ENCODE measurements at regions not wholly inside any gene's neighbourhood (a gene's known extent, or its start where the extent isn't known, plus 50 kb on each side); places are given as distances from the start of the nearest gene placed in this dataset.

DNA sequence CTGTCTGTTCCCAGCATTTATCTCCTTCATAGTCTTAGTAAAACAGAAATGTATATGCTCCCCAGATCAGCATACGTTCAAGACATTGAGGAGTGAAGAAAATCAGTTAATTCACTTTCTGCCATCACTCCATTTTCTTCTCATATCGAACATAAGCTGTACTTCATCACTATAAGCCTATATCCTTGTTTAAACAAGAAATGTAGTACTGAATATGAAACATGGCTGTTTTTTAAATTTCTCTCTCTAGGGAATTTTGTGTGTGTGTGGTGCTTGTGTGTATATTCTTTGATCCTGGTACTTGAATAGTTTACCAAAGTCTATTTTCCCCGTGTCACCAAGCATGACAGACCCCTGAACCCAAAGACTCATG is 107.1 kb downstream of the HFE start:
- CTCF ChIA-PET (ENCODE audit: unreplicated experiment): no interaction called here
- peaks cover 34% of the 10 kb centered on the region for H3K4me1 ChIP-seq (ENCODE audit: insufficient read depth, low read length, poor library complexity, severe bottlenecking)
- H2AFZ ChIP-seq (ENCODE audit: low read length): no peak overlapping the region
- no peaks in the 10 kb centered on the region; the same call in 1 of the 2 replicates for H4K20me1 ChIP-seq (ENCODE audit: insufficient read depth, low read length)
- H3K4me2 ChIP-seq (ENCODE audit: low read length): peak overlapping the region; percentile 92
- POLR2A ChIA-PET: interaction anchor here (1.0 to 22.5 kb wide), 17 partner anchors 11 to 1694 kb away, joined by 3 to 505 read pairs (median 14); partner anchors contain the start of gene HMGN4
- H3K27ac ChIP-seq (ENCODE audit: low read depth, low read length, poor library complexity, severe bottlenecking): peak overlapping the region; percentile 93
- DNase-seq (ENCODE audit: low spot score): peak; percentile 35
- TF ChIP-seq, protein P1, sequence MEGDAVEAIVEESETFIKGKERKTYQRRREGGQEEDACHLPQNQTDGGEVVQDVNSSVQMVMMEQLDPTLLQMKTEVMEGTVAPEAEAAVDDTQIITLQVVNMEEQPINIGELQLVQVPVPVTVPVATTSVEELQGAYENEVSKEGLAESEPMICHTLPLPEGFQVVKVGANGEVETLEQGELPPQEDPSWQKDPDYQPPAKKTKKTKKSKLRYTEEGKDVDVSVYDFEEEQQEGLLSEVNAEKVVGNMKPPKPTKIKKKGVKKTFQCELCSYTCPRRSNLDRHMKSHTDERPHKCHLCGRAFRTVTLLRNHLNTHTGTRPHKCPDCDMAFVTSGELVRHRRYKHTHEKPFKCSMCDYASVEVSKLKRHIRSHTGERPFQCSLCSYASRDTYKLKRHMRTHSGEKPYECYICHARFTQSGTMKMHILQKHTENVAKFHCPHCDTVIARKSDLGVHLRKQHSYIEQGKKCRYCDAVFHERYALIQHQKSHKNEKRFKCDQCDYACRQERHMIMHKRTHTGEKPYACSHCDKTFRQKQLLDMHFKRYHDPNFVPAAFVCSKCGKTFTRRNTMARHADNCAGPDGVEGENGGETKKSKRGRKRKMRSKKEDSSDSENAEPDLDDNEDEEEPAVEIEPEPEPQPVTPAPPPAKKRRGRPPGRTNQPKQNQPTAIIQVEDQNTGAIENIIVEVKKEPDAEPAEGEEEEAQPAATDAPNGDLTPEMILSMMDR (conservative IDR thresholded peaks at IDR 0.05; ENCODE audit: low read length): no peak
- TF ChIP-seq EZH2phosphoT487 (IDR thresholded peaks at IDR 0.05; ENCODE audit: borderline replicate concordance, low read depth, low read length): no peak
- no peaks in the 10 kb centered on the region for H3K9me2 ChIP-seq (ENCODE audit: insufficient read depth, low read length)
- peak overlapping the region; percentile 91 for H3K4me3 ChIP-seq (ENCODE audit: low read depth, low read length, poor library complexity, severe bottlenecking)
- BruUV-seq (replicated peaks): no TSS peak
- H3K9me3 ChIP-seq (ENCODE audit: low read length): no peaks in the 10 kb centered on the region
- peaks cover 8% of the 10 kb centered on the region for H3K36me3 ChIP-seq (ENCODE audit: insufficient read depth, low read length)
- H3K79me2 ChIP-seq (ENCODE audit: insufficient read depth, low read depth, low read length): peaks cover 16% of the 10 kb centered on the region; the same call in 1 of the 2 replicates
- intact Hi-C loops (cut with micrococcal nuclease; ENCODE audit: unreplicated experiment): no loop called here

DNA sequence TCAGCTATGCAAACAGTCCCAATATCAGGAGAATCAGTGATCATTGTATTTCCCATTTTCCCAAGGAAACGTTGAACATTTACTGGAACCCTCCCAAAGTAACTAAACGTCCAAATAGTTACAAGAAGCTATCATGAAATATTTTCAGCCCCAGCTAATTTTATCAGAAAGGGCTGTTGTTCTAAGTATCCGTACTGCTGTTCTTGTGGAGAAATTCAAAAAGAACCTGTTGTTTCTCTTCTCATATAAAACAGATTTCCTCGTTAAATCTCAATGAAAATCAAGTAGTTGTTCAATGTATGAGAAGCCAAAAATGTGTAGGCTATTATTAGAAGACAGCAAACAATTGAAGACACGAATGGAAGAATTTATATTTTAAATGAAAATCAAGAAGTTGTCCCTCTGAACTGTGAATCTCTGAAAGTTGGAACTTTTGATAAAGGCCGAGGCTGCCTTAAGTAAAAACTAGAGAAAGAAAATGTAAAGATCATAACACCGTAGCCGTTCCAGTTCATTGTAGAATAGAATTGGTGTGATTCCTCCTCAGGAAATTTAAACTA is 107.7 kb downstream of the HFE start:
- no peak for DNase-seq (ENCODE audit: low spot score)
- H3K4me2 ChIP-seq (ENCODE audit: low read length): peak overlapping the region; percentile 92
- no peaks in the 10 kb centered on the region; the same call in 1 of the 2 replicates for H4K20me1 ChIP-seq (ENCODE audit: insufficient read depth, low read length)
- peaks cover 28% of the 10 kb centered on the region for H3K4me1 ChIP-seq (ENCODE audit: insufficient read depth, low read length, poor library complexity, severe bottlenecking)
- no TSS peak for BruUV-seq (replicated peaks)
- ChIA-PET POLR2A (interaction anchor here (0.6 to 22.5 kb wide), 19 partner anchors 11 to 1694 kb away, joined by 3 to 505 read pairs (median 14); partner anchors contain the start of gene HMGN4), CTCF (ENCODE audit: unreplicated experiment) (no interaction called here)
- H3K9me3 ChIP-seq (ENCODE audit: low read length): no peaks in the 10 kb centered on the region
- peak overlapping the region; percentile 91 for H3K4me3 ChIP-seq (ENCODE audit: low read depth, low read length, poor library complexity, severe bottlenecking)
- H3K9me2 ChIP-seq (ENCODE audit: insufficient read depth, low read length): no peaks in the 10 kb centered on the region
- peaks cover 8% of the 10 kb centered on the region for H3K36me3 ChIP-seq (ENCODE audit: insufficient read depth, low read length)
- H3K79me2 ChIP-seq (ENCODE audit: insufficient read depth, low read depth, low read length): peaks cover 16% of the 10 kb centered on the region; the same call in 1 of the 2 replicates
- H2AFZ ChIP-seq (ENCODE audit: low read length): no peak overlapping the region
- H3K27ac ChIP-seq (ENCODE audit: low read depth, low read length, poor library complexity, severe bottlenecking): peak overlapping the region; percentile 93
- no peak for TF ChIP-seq EZH2phosphoT487 (IDR thresholded peaks at IDR 0.05; ENCODE audit: borderline replicate concordance, low read depth, low read length)
- TF ChIP-seq, protein P1 (conservative IDR thresholded peaks at IDR 0.05; ENCODE audit: low read length): no peak
- intact Hi-C loops (cut with micrococcal nuclease; ENCODE audit: unreplicated experiment): loop anchor here (5.0 kb wide), 4 partner anchors 77 to 1697 kb away; a partner anchor contains a TSS

DNA sequence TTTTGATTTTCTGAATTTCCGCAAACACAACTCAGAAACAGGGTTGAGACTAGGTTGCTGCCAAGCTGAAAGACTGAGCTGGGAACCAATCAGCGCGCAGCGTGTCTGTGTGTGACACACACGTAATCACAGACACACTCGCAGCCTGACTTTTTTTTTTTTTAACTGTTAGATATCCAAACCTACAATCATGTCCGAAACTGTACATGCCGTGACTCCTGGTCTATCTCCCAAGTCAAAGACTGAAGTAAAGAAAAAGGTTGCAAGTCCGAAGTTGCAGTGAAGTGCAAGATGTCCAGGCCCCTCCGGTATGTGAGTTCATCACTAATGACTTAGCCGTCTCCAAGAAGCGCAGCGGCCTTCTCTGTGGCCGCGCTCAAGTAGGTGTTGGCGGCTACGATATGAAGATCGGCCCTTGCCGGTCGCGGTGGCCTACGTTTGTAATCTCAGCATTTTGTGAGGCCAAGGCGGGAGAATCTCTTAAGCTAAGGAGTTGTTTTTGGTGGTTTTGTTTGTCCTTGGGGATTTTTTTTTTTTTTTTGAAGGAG is 108.2 kb downstream of the HFE start:
- Histone ChIP-seq H3K27ac (ENCODE audit: low read depth, low read length, poor library complexity, severe bottlenecking) (peak overlapping the region; percentile 93), H3K9me3 (ENCODE audit: low read length) (no peaks in the 10 kb centered on the region), H3K4me3 (ENCODE audit: low read depth, low read length, poor library complexity, severe bottlenecking) (peak overlapping the region; percentile 91), H4K20me1 (ENCODE audit: insufficient read depth, low read length) (no peaks in the 10 kb centered on the region; the same call in 1 of the 2 replicates), H2AFZ (ENCODE audit: low read length) (no peak overlapping the region), H3K9me2 (ENCODE audit: insufficient read depth, low read length) (no peaks in the 10 kb centered on the region), H3K4me2 (ENCODE audit: low read length) (peak overlapping the region; percentile 92), H3K36me3 (ENCODE audit: insufficient read depth, low read length) (peaks cover 8% of the 10 kb centered on the region), H3K4me1 (ENCODE audit: insufficient read depth, low read length, poor library complexity, severe bottlenecking) (peaks cover 27% of the 10 kb centered on the region), H3K79me2 (ENCODE audit: insufficient read depth, low read depth, low read length) (peaks cover 16% of the 10 kb centered on the region; the same call in 1 of the 2 replicates)
- CTCF ChIA-PET (ENCODE audit: unreplicated experiment): no interaction called here
- TF ChIP-seq EZH2phosphoT487 (IDR thresholded peaks at IDR 0.05; ENCODE audit: borderline replicate concordance, low read depth, low read length): no peak
- TF ChIP-seq, protein P1 (conservative IDR thresholded peaks at IDR 0.05; ENCODE audit: low read length): no peak
- POLR2A ChIA-PET: interaction anchor here (0.6 to 22.5 kb wide), 24 partner anchors 10 to 1672 kb away, joined by 3 to 505 read pairs (median 8); partner anchors contain the start of gene HMGN4
- BruUV-seq (replicated peaks): no TSS peak
- DNase-seq (ENCODE audit: low spot score): peak; percentile 96
- intact Hi-C loops (cut with micrococcal nuclease; ENCODE audit: unreplicated experiment): loop anchor here (5.0 kb wide), 4 partner anchors 77 to 1697 kb away; a partner anchor contains a TSS
